Uterus (tissue), 2 donors: ENCODE measurements at regions not wholly inside any gene's neighbourhood (a gene's known extent, or its start where the extent isn't known, plus 50 kb on each side); places are given as distances from the start of the nearest gene placed in this dataset.

Experiments
- POLR2A ChIP-seq, 2 donors: fragments of 450-650 bp; IDR thresholded peaks; one replicate each; pipeline ENCODE4 v1.6.1; 2016; ENCODE audit warnings: antibody characterized with exemption in 2 of 2, mild to moderate bottlenecking in 1 of 2, moderate library complexity in 1 of 2
- TF ChIP-seq, protein P1 (sequence below), 4 experiments: fragments of 200-600 bp in 2 of 4; fragments of 450-650 bp in 2 of 4; sonication (generic) in 2 of 4; IDR thresholded peaks; one replicate each; pipeline ENCODE4 v1.5.1; 2016 to 2019; ENCODE audit warnings: antibody characterized with exemption in 4 of 4, mild to moderate bottlenecking in 2 of 4, moderate library complexity in 1 of 4

DNA sequence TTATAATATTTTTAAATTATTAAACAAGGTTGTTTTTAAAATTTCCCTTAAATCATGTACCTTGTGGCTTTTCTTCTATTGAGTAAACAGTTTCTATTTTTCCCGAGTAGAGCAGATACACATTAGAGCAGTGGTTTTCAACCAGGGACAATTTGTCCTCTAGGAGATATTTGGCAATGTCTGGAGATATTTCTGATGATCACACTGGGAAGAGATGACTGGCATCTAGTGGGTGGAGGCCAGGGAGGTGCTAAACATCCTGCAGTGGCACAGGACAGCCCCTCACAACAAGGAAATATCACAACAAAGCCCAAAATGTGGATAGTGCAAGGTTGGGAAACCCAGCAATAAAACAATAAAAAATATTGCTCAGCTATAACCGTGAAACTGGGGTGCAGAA is 113.0 kb upstream of the PTPRG start:
- TF ChIP-seq, protein P1, sequence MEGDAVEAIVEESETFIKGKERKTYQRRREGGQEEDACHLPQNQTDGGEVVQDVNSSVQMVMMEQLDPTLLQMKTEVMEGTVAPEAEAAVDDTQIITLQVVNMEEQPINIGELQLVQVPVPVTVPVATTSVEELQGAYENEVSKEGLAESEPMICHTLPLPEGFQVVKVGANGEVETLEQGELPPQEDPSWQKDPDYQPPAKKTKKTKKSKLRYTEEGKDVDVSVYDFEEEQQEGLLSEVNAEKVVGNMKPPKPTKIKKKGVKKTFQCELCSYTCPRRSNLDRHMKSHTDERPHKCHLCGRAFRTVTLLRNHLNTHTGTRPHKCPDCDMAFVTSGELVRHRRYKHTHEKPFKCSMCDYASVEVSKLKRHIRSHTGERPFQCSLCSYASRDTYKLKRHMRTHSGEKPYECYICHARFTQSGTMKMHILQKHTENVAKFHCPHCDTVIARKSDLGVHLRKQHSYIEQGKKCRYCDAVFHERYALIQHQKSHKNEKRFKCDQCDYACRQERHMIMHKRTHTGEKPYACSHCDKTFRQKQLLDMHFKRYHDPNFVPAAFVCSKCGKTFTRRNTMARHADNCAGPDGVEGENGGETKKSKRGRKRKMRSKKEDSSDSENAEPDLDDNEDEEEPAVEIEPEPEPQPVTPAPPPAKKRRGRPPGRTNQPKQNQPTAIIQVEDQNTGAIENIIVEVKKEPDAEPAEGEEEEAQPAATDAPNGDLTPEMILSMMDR (IDR thresholded peaks at IDR 0.05) = no peak
- TF ChIP-seq POLR2A (IDR thresholded peaks at IDR 0.05) = no peak
